Gastroesophageal sphincter (tissue), 4 donors: ENCODE measurements at regions not wholly inside any gene's neighbourhood (a gene's known extent, or its start where the extent isn't known, plus 50 kb on each side); places are given as distances from the start of the nearest gene placed in this dataset.
A peak's percentile ranks its signal among the peaks of the same experiment; 100 is the strongest.
"Not testable (repeated sequence)": the region's sequence is repeated elsewhere in the genome, so short reads cannot be mapped to it uniquely, and the experiment has no call there.

ENCODE experiments used
- ATAC-seq: fragments of 150-250 bp; one replicate; pipeline ENCODE4 v1.9.1; 2016; ENCODE audit warnings: mild to moderate bottlenecking, moderate library complexity
- H3K27ac ChIP-seq, 4 donors: fragments of 200-600 bp; sonication (generic) in 3 of 4; 1 replicate in 3 of 4; 2 replicates in 1 of 4; pipeline ENCODE4 v1.5.1; 2016 to 2019
- H3K27me3 ChIP-seq: fragments of 200-600 bp; sonication (generic); one replicate; pipeline ENCODE4 v1.5.1; 2019
- H3K36me3 ChIP-seq, 2 donors: fragments of 200-600 bp; sonication (generic); one replicate each; pipeline ENCODE4 v1.5.1; 2019; ENCODE audit warnings: control low read depth in 1 of 2
- H3K4me1 ChIP-seq, 3 donors: fragments of 200-600 bp; sonication (generic); 1 replicate in 2 of 3; 2 replicates in 1 of 3; pipeline ENCODE4 v1.5.1; 2016 to 2019; ENCODE audit warnings: control low read depth in 2 of 3
- H3K4me3 ChIP-seq, 2 donors: fragments of 200-600 bp; sonication (generic); one replicate each; pipeline ENCODE4 v1.5.1; 2019; ENCODE audit warnings: mild to moderate bottlenecking in 1 of 2, moderate library complexity in 1 of 2
- H3K9me3 ChIP-seq, 3 donors: fragments of 200-600 bp; sonication (generic); one replicate each; pipeline ENCODE4 v1.5.1; 2017 to 2019; ENCODE audit warnings: control low read depth in 2 of 3
- CTCF ChIP-seq, 4 experiments: fragments of 200-600 bp in 2 of 4; fragments of 450-650 bp in 2 of 4; sonication (generic) in 1 of 4; IDR thresholded peaks; one replicate each; pipeline ENCODE4 v1.5.1; 2017 to 2019; ENCODE audit warnings: antibody characterized with exemption in 4 of 4, mild to moderate bottlenecking in 2 of 4, moderate library complexity in 2 of 4
- EP300 ChIP-seq: sonication (generic); formaldehyde crosslinking; IDR thresholded peaks from one replicate; pipeline ENCODE4 v1.6.1; 2017; ENCODE audit warnings: antibody characterized with exemption, mild to moderate bottlenecking
- POLR2A ChIP-seq, 2 donors: fragments of 450-650 bp; IDR thresholded peaks; one replicate each; pipeline ENCODE4 v1.6.1; 2017; ENCODE audit warnings: antibody characterized with exemption in 2 of 2, mild to moderate bottlenecking in 2 of 2, moderate library complexity in 1 of 2
- POLR2AphosphoS5 ChIP-seq: sonication (generic); formaldehyde crosslinking; IDR thresholded peaks from one replicate; pipeline ENCODE4 v1.6.1; 2017; ENCODE audit warnings: antibody characterized with exemption
- WGBS, 2 donors: methylation state at CpG; one replicate each; pipeline ENCODE4 v1.1.5; 2018; ENCODE audit warnings: low coverage in 1 of 2; 5-methylcytosine and 5-hydroxymethylcytosine counted together

GRCh38 chr12:104888481-104888880 lies 69.6 kb downstream of the SLC41A2 start:
- H3K36me3 ChIP-seq = no peaks in the 10 kb centered on the region
- no peak overlapping the region for H3K27ac ChIP-seq
- no peaks in the 10 kb centered on the region for H3K9me3 ChIP-seq
- WGBS, 2 donors = 89 to 92% methylated on average over 2 of the region's 2 CpGs
- no peaks in the 10 kb centered on the region for H3K4me1 ChIP-seq
- H3K4me3 ChIP-seq = no peak overlapping the region
- no peaks in the 10 kb centered on the region for H3K27me3 ChIP-seq
- no peak for ATAC-seq
- TF ChIP-seq EP300 (no peak), POLR2A (IDR thresholded peaks at IDR 0.05) (no peak), POLR2AphosphoS5 (no peak), CTCF (IDR thresholded peaks at IDR 0.05) (no peak)

DNA sequence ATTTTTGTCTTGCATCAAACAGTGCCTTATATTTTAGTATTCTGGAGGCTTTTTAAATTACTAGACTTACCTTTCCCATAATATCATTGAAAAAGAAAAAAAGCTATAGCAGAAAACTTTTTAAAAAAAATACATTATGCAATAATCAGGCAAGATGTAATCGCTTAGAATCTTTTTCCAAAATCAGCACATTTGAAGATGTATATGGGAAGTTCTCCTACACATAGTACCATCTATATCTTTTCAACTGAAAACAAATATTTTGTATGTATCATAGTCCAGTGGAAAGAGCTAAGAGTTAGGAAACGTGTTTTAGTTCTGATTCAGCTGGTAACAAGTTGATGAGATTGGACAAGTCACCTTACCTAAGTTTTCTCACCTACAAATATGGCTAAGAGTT lies 70.6 kb downstream of the SLC41A2 start:
- no peaks in the 10 kb centered on the region for H3K27me3 ChIP-seq
- no peaks in the 10 kb centered on the region for H3K36me3 ChIP-seq
- H3K4me1 ChIP-seq = no peaks in the 10 kb centered on the region
- no peak overlapping the region for H3K4me3 ChIP-seq
- H3K9me3 ChIP-seq = no peaks in the 10 kb centered on the region
- ATAC-seq = no peak
- no peak for TF ChIP-seq EP300
- TF ChIP-seq POLR2AphosphoS5 = no peak
- TF ChIP-seq POLR2A (IDR thresholded peaks at IDR 0.05) = no peak
- no peak for TF ChIP-seq CTCF (IDR thresholded peaks at IDR 0.05)
- no peak overlapping the region for H3K27ac ChIP-seq
- WGBS, 2 donors = 70 to 75% methylated on average over 2 of the region's 2 CpGs

DNA sequence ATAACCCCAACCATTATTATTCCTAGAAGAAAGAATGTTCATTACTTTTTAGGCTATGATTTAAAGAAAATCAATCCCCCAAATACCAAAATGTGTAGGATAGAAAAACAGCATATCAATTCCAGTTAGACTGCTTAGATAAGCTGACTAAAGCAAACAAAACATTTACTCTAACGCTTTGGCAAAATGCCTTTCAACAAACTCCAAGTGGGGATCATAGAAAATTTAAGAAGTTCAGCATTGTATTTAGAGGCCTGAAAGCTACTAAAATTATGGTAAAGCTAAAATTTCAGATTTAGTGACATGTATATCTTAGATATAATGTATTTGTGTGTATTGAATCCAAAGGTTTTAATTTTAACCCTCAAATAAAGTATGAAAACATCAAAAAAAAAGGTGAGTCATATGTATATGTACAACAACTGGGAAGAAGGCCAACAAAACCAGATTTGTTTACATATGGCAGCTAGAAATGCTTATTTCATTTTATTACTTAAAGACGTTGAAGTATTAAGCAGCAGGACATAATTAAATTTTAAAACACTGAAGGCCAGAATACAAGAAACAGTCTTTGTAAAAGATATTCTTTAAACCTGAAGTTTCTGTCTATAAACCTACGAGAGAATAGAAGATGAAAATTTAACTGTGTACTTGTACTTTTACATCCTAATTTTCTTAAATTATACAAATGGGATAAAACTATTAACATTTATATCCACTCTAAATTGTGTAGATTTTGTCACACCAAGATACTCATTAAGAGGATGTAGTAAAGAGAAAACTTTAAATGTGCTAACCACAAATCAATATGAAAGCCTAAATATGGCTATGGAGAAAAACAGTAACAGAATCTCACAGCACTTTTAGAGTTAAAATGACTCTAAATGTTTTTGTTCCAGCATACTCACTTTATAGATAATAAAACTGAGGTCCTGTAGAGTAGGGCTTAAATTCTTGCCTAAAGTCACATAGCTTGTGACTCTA lies 71.4 kb downstream of the SLC41A2 start:
- TF ChIP-seq CTCF (IDR thresholded peaks at IDR 0.05) (no peak), POLR2AphosphoS5 (no peak), EP300 (no peak), POLR2A (IDR thresholded peaks at IDR 0.05) (no peak)
- Histone ChIP-seq H3K4me3 (no peak overlapping the region), H3K27me3 (no peaks in the 10 kb centered on the region), H3K36me3 (no peaks in the 10 kb centered on the region), H3K27ac (no peak overlapping the region), H3K4me1 (no peaks in the 10 kb centered on the region), H3K9me3 (no peaks in the 10 kb centered on the region)
- ATAC-seq = no peak
- WGBS, 2 donors = 60 to 71% methylated on average over 3 of the region's 3 CpGs

DNA sequence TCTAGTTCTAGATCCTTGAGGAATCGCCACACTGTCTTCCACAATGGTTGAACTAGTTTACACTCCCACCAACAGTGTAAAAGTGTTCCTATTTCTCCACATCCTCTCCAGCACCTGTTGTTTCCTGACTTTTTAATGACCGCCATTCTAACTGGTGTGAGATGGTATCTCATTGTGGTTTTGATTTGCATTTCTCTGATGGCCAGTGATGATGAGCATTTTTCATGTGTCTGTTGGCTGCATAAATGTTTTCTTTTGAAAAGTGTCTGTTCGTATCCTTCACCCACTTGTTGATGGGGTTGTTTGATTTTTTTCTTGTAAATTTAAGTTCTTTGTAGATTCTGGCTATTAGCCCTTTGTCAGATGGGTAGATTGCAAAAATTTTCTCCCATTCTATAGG lies 79.2 kb downstream of the SLC41A2 start:
- ATAC-seq, H3K36me3 ChIP-seq, H3K9me3 ChIP-seq, H3K4me1 ChIP-seq, H3K27ac ChIP-seq, H3K27me3 ChIP-seq, H3K4me3 ChIP-seq: not testable (repeated sequence)
- 89% methylated on average over 3 of the region's 3 CpGs; no CpG with 5 or more reads in 1 of the 2 donors for WGBS, 2 donors

GRCh38 chr12:104877103-104877705 lies 80.9 kb downstream of the SLC41A2 start:
- no peaks in the 10 kb centered on the region for H3K9me3 ChIP-seq
- no peak overlapping the region for H3K4me3 ChIP-seq
- no peaks in the 10 kb centered on the region for H3K27me3 ChIP-seq
- no peak overlapping the region for H3K27ac ChIP-seq
- 26 to 57% methylated on average over 3 of the region's 3 CpGs for WGBS, 2 donors
- no peaks in the 10 kb centered on the region for H3K36me3 ChIP-seq
- peak; percentile 48 for ATAC-seq
- H3K4me1 ChIP-seq = no peaks in the 10 kb centered on the region
- TF ChIP-seq POLR2AphosphoS5 (no peak), CTCF (IDR thresholded peaks at IDR 0.05) (peak; percentile 43 to 65 (median 61)), EP300 (no peak), POLR2A (IDR thresholded peaks at IDR 0.05) (no peak)
